GM21360 (cell line): ENCODE measurements at regions not wholly inside any gene's neighbourhood (a gene's known extent, or its start where the extent isn't known, plus 50 kb on each side); places are given as distances from the start of the nearest gene placed in this dataset.
"Not testable (repeated sequence)": the region's sequence is repeated elsewhere in the genome, so short reads cannot be mapped to it uniquely, and the experiment has no call there.

ENCODE experiments used
- ATAC-seq: cut with Tn5 transposase; IDR thresholded peaks from one replicate; pipeline ENCODE4 v1.9.1; 2021; ENCODE audit warnings: mild to moderate bottlenecking, moderate library complexity; ENCODE audit not compliant: unreplicated experiment

GRCh38 chr2:105540642-105541041 lies 141.8 kb upstream of the FHL2 start:
- no peak for ATAC-seq

GRCh38 chr2:105539331-105539730 lies 140.5 kb upstream of the FHL2 start:
- ATAC-seq, result no peak

GRCh38 chr2:105538840-105539239 lies 140.0 kb upstream of the FHL2 start:
- ATAC-seq, result no peak

- ATAC-seq, result no peak
These were observed 139.1 kb upstream of the FHL2 start for GRCh38 chr2:105537920-105538319.

GRCh38 chr2:105537466-105537865 lies 138.6 kb upstream of the FHL2 start:
- ATAC-seq, result no peak

GRCh38 chr2:105536175-105536574 lies 137.3 kb upstream of the FHL2 start:
- ATAC-seq, result no peak

GRCh38 chr2:105529258-105529657 lies 130.4 kb upstream of the FHL2 start:
- ATAC-seq, result not testable (repeated sequence)

GRCh38 chr2:105526000-105526925 lies 127.4 kb upstream of the FHL2 start:
- no peak for ATAC-seq

GRCh38 chr2:105525201-105525600 lies 126.3 kb upstream of the FHL2 start:
- no peak for ATAC-seq

GRCh38 chr2:105522645-105523044 lies 123.8 kb upstream of the FHL2 start:
- no peak for ATAC-seq

GRCh38 chr2:105521616-105522015 lies 122.8 kb upstream of the FHL2 start:
- ATAC-seq, result no peak

GRCh38 chr2:105521176-105521575 lies 122.3 kb upstream of the FHL2 start:
- ATAC-seq, result no peak

GRCh38 chr2:105519516-105519915 lies 120.7 kb upstream of the FHL2 start:
- ATAC-seq, result no peak

GRCh38 chr2:105518897-105519296 lies 120.0 kb upstream of the FHL2 start:
- ATAC-seq, result no peak

- no peak for ATAC-seq
These were observed 119.2 kb upstream of the FHL2 start for GRCh38 chr2:105517814-105518705.

GRCh38 chr2:105515581-105516415 lies 116.9 kb upstream of the FHL2 start:
- no peak for ATAC-seq

GRCh38 chr2:105514576-105514975 lies 115.7 kb upstream of the FHL2 start:
- no peak for ATAC-seq

GRCh38 chr2:105510761-105511528 lies 112.1 kb upstream of the FHL2 start:
- no peak for ATAC-seq

- ATAC-seq, result no peak
These were observed 110.6 kb upstream of the FHL2 start for GRCh38 chr2:105509269-105510086.
